ENCODE measurements at regions not wholly inside any gene's neighbourhood (a gene's known extent, or its start where the extent isn't known, plus 50 kb on each side); places are given as distances from the start of the nearest gene placed in this dataset.

- DNase-seq = no peak
Measured at GRCh38 chr1:216908126-216908525, 184.9 kb upstream of the ESRRG start.

DNA sequence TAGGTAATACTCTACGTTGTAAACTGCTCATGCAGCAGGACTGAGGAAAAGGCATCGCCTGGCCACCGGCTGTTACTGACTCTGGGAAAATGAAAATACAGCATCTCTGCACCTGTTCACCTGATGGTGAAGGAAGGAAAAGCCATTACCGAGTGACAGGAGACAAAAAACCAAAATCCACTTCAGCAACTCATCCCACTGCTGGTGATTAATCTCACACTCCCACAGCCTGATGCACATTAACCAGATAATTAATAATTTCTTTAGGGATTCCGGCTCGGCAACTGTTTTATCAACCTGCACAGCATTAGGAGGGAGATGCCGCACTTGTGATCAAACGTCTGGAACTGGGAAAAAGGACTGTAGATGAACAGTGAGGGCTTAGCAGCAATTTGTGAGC is 183.9 kb upstream of the ESRRG start:
- no peak for DNase-seq

DNA sequence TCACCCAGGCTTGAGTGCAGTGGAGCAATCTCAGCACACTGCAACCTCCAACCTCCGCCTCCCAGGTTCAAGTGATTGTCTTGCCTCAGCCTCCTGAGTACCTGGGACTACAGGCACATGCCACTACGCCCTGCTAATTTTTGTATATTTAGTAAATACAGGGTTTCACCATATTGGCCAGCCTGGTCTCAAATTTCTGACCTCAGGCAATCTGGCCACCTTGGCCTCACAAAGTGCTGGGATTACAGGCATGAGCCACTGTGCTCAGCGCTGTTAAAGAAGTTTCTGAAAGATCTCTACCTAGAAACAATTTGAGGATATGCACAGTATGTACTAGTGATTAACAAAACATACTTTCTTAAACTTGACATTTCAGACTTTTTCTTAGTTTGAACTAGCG is 182.6 kb upstream of the ESRRG start:
- no peak for DNase-seq

- DNase-seq = no peak
Measured at GRCh38 chr1:216905137-216905536, 181.9 kb upstream of the ESRRG start.

GRCh38 chr1:216904471-216904870 is 181.2 kb upstream of the ESRRG start:
- DNase-seq = no peak

DNA sequence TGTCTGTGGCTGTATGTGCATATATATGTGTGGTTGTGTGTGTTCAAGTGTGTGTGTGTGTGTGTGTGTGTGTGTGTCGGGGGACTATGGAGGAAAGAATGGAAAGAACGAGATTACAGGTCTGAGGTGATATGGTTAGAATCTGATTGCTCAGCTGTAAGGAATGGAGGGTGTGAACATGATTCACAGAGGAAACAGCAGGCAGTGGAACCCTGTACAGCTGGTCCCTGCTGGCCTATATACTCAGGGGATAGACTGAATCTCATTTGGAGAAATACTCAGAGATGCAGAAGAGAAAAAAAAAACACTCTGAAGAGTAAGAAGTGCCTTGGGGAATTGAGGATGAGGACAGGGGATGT is 180.1 kb upstream of the ESRRG start:
- DNase-seq = no peak

DNA sequence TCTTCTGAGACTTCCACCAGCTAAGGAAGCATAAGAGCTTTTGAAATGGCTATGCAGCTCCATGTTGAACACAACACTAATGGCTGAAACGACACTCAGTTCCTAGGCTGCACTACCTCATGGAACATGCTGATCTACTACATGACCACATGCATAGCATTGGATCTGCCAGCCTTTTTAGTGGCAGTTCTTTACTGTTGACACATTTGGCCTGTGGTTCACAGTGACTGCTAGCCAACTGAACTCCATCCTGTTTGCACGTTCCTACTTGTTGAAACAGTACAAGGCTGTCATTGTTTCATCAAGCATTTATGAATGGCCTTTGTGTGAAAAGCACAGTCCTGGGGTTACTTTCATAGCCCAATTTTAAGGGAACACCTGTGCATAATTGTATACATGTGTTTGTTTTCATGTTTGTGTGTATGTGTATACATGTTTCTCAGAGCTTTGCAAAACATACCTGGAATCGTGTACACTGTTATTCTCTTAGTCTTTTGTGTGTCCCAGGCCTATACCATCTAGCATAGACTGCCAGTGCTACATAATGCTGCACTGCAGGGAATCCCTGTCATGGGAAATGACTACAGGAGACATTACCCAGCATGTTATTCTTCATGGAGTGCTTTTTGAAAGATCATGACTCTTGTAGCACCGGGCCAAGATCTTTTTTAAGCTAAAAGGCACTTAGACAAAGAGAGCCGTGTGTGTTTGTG is 179.6 kb upstream of the ESRRG start:
- DNase-seq = no peak

GRCh38 chr1:216900116-216900620 is 176.9 kb upstream of the ESRRG start:
- no peak for DNase-seq

- DNase-seq = no peak
Measured at GRCh38 chr1:216898801-216899200, 175.6 kb upstream of the ESRRG start.

DNA sequence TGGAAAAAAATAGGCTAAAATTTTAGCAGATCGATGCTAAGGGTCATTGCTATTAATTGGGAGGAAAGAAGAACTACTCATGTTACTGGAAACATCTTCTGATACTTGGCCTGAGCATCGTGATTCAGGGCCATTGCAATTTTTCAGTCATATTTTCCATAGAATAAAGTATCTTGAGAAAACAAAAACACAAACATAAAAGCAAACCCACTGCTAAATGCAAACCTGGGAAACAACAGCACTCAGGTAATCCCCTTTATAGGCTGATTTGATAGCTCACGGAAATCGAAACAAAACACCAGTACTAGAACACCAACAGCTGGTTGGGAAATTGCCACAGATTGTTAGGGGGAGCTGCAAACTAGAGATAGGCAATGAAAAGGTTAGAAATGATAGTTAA is 172.9 kb upstream of the ESRRG start:
- no peak for DNase-seq

GRCh38 chr1:216894494-216894893 is 171.3 kb upstream of the ESRRG start:
- no peak for DNase-seq

- no peak for DNase-seq
Measured at GRCh38 chr1:216892581-216893160, 169.4 kb upstream of the ESRRG start.

GRCh38 chr1:216890871-216891270 is 167.6 kb upstream of the ESRRG start:
- DNase-seq = no peak

DNA sequence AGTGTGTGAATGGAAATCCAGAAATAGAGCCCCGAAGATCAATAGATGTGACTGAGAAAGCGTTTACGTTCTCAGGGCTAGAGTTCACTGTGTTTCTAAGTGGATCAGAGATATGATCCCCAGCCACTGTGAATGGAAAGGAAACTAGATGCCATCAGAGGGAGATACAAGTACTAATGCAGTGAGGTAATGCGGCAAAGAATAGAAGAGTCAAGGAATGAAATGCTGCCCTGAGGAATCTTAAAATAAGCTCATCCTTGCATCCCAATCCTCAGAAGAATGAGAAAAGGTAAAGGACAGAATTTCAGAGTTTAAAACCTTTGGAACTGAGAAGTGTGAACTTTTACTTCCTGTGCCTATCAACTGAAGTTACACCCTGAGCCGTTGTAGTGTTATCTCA is 165.5 kb upstream of the ESRRG start:
- no peak for DNase-seq

GRCh38 chr1:216887032-216887431 is 163.8 kb upstream of the ESRRG start:
- DNase-seq = no peak

GRCh38 chr1:216884614-216885229 is 161.5 kb upstream of the ESRRG start:
- no peak for DNase-seq

DNA sequence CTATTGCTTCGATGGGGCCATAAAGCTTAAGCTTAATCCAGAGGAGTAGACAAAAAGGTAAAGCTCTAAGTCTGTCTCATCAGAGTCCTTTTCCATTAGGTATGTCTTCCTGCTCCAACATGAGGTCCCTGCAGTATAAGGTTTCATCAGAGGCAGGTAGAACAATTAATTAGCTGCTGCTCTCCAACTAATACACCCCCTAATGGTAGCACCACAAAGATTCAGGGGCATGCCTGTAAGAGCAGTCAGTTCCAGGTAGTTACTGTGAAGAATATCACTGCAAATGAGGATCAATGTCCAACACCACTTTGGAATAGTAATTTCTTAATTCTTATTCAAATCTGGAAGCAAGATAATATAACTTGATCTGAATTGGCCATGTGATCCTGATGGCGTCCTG is 160.3 kb upstream of the ESRRG start:
- DNase-seq = no peak

DNA sequence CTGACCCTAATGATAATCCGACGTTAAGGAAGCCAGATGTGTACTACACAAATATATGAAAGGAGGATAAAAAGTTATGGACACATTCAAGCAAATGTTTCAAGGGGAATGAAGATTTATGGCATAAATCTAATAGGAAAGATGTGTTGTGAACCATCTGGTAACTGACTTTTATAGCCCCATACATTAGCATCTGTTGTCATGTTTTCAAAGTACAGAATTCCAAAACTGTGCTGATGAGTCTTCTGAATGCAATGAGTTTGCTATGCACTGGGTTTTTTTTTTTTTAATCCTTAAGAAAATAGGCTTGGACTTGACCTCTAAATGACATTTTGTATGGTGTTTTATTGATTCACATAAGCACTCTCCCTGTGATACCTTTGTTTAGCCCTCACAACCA is 158.5 kb upstream of the ESRRG start:
- no peak for DNase-seq

GRCh38 chr1:216866714-216867113 is 143.5 kb upstream of the ESRRG start:
- no peak for DNase-seq

- DNase-seq = no peak
Measured at GRCh38 chr1:216855810-216856209, 132.6 kb upstream of the ESRRG start.

GRCh38 chr1:216854836-216855484 is 131.7 kb upstream of the ESRRG start:
- no peak for DNase-seq

DNA sequence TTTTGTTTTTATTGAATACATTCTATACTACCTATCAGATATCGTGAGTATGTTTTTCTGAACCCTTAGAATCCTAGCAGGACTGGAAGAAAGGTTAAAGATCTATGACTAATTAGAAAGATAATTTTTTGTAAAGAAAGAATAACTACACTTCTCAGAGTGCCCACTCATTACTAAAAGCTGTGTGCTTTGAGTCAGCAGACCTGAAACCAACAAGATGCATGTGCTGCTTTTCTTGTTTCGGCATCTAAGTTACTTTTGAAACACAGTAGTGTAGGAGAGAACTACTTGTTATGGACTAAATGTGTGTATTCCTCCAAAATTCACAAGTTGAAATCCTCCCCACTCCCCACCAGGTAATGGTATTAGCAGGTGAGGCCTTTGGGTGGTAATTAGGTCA is 127.8 kb upstream of the ESRRG start:
- DNase-seq = no peak

- no peak for DNase-seq
Measured at GRCh38 chr1:216849146-216849545, 125.9 kb upstream of the ESRRG start.
